Mesothelial cell of epicardium (in vitro differentiated cells): ENCODE measurements at regions not wholly inside any gene's neighbourhood (a gene's known extent, or its start where the extent isn't known, plus 50 kb on each side); places are given as distances from the start of the nearest gene placed in this dataset.

Experiments
- DNase-seq, 2 experiments: peaks; one replicate each; pipeline ENCODE4 v3.0.0; 2021; ENCODE audit warnings: low spot score in 2 of 2; ENCODE audit not compliant: unreplicated experiment in 2 of 2
- H3K27ac Mint-ChIP-seq: 2 replicates; pipeline ENCODE4 v1.8.0; 2021; ENCODE audit warnings: mixed read lengths
- H3K27me3 Mint-ChIP-seq: 2 replicates; pipeline ENCODE4 v1.8.0; 2021; ENCODE audit warnings: low read depth, mixed read lengths
- H3K36me3 Mint-ChIP-seq: 2 replicates; pipeline ENCODE4 v1.8.0; 2021; ENCODE audit warnings: mixed read lengths
- H3K4me1 Mint-ChIP-seq: 2 replicates; pipeline ENCODE4 v1.8.0; 2021; ENCODE audit warnings: mixed read lengths
- H3K4me3 Mint-ChIP-seq: 2 replicates; pipeline ENCODE4 v1.8.0; 2021; ENCODE audit warnings: mild to moderate bottlenecking, moderate library complexity, mixed read lengths
- H3K9me3 Mint-ChIP-seq: 2 replicates; pipeline ENCODE4 v1.8.0; 2021; ENCODE audit warnings: mixed read lengths
- CTCF ChIP-seq: fragments of 200-600 bp; sonication (generic); IDR thresholded peaks from one replicate; pipeline ENCODE4 v1.5.0; 2021; ENCODE audit warnings: antibody characterized with exemption; ENCODE audit not compliant: unreplicated experiment

DNA sequence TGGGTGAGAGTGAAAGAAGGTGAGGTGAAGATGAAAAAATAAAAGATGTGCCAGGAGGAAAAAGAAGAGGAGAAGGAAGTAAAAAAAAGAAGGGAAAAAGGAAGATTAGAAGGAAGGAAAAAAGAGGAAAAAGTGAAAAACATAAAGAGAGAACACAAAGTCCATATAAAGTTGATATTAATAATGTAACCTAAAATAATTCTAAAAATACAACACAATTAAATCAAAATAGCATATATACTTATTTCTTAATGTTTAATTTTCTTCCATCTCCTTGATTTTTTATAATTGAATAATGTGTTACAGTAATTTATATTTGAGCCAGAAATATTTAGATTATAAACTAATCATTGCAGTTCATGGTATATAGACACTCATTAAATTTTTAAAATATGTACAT lies 124.4 kb upstream of the NOVA1 start:
- no peak for TF ChIP-seq CTCF
- DNase-seq: no peak
- peaks cover 4% of the 10 kb centered on the region for H3K9me3 Mint-ChIP-seq
- no peaks in the 10 kb centered on the region for H3K36me3 Mint-ChIP-seq
- H3K27me3 Mint-ChIP-seq: peaks cover 4% of the 10 kb centered on the region
- no peak overlapping the region for H3K4me3 Mint-ChIP-seq
- no peaks in the 10 kb centered on the region for H3K4me1 Mint-ChIP-seq
- H3K27ac Mint-ChIP-seq: no peak overlapping the region

DNA sequence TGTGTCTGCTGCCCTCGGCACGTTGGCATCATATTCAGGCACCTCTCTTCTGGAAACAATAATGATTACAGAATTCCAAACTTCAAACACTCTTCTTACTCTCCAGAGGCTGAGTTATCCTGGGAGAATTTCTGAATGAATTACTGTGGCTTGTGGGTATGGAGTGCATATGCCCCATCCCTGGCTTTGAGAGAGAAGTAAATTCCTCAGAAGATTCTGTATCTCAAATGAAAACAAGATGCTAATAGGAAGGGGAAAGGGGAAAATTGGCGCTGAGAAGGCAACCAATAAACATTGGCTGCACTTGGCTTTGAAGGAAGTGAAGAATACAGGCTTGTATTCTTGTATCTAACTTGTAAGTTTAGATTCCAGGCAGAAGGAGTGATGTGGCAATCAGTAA lies 132.0 kb upstream of the NOVA1 start:
- Mint-ChIP-seq H3K9me3 (peaks cover 4% of the 10 kb centered on the region), H3K36me3 (no peaks in the 10 kb centered on the region), H3K4me3 (no peak overlapping the region), H3K27ac (no peak overlapping the region), H3K27me3 (no peaks in the 10 kb centered on the region), H3K4me1 (no peaks in the 10 kb centered on the region)
- DNase-seq: no peak
- no peak for TF ChIP-seq CTCF

GRCh38 chr14:26730929-26731618 lies 133.2 kb upstream of the NOVA1 start:
- Mint-ChIP-seq H3K27me3 (no peaks in the 10 kb centered on the region), H3K36me3 (no peaks in the 10 kb centered on the region), H3K9me3 (peaks cover 4% of the 10 kb centered on the region), H3K4me3 (no peak overlapping the region), H3K27ac (no peak overlapping the region), H3K4me1 (no peaks in the 10 kb centered on the region)
- no peak for DNase-seq
- TF ChIP-seq CTCF: peak; percentile 26

DNA sequence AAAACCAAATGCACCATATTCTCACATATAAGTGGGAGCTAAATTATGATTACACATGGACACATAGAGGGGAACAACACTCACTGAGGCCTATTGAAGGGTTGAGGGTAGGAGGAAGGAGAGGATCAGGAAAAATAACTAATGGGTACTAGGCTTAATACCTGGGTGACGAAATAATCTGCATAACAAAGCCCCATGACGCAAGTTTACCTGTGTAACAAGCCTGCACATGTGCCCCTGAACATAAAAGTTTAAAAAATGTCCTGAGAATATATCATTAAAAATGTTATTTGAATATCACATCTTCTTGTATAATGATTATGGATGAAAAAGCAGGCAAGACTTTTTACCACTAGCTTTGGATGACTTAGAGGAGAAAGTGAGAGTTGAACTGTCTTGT lies 138.0 kb upstream of the NOVA1 start:
- no peak for TF ChIP-seq CTCF
- DNase-seq: no peak
- Mint-ChIP-seq H3K27ac (no peak overlapping the region), H3K9me3 (no peaks in the 10 kb centered on the region), H3K4me3 (no peak overlapping the region), H3K27me3 (no peaks in the 10 kb centered on the region), H3K4me1 (no peaks in the 10 kb centered on the region), H3K36me3 (no peaks in the 10 kb centered on the region)

- DNase-seq: no peak
- TF ChIP-seq CTCF: no peak
- H3K4me3 Mint-ChIP-seq: no peak overlapping the region
- H3K9me3 Mint-ChIP-seq: no peaks in the 10 kb centered on the region
- no peaks in the 10 kb centered on the region for H3K36me3 Mint-ChIP-seq
- peaks cover 3% of the 10 kb centered on the region for H3K27me3 Mint-ChIP-seq
- H3K27ac Mint-ChIP-seq: no peak overlapping the region
- no peaks in the 10 kb centered on the region for H3K4me1 Mint-ChIP-seq
These were observed 140.7 kb upstream of the NOVA1 start for GRCh38 chr14:26738571-26738970.
